Liver (tissue), 8 donors: ENCODE measurements at regions not wholly inside any gene's neighbourhood (a gene's known extent, or its start where the extent isn't known, plus 50 kb on each side); places are given as distances from the start of the nearest gene placed in this dataset.

Source experiments
- DNase-seq: peaks from one replicate; pipeline ENCODE4 v3.0.0-alpha.2; 2017; ENCODE audit warnings: low spot score
- H3K27ac ChIP-seq, 2 donors: one replicate each; pipeline ENCODE4 v1.7.0; 2013; ENCODE audit warnings: inconsistent platforms in 2 of 2, low read length in 2 of 2, control low read depth in 1 of 2, low read depth in 1 of 2, mild to moderate bottlenecking in 1 of 2
- H3K27me3 ChIP-seq, 4 donors: one replicate each; pipeline versions ENCODE4 v1.6.1 to v1.7.0; 2013; ENCODE audit warnings: low read length in 3 of 4, inconsistent platforms in 1 of 4, mild to moderate bottlenecking in 1 of 4, moderate library complexity in 1 of 4; ENCODE audit not compliant: control insufficient read depth in 4 of 4, insufficient read depth in 4 of 4
- H3K36me3 ChIP-seq, 4 donors: one replicate each; pipeline versions ENCODE4 v1.6.1 to v1.7.0; 2013; ENCODE audit warnings: low read length in 3 of 4, mild to moderate bottlenecking in 3 of 4, low read depth in 1 of 4, moderate library complexity in 1 of 4; ENCODE audit not compliant: control insufficient read depth in 4 of 4, insufficient read depth in 3 of 4
- H3K4me1 ChIP-seq, 4 donors: one replicate each; pipeline versions ENCODE4 v1.6.1 to v1.7.0; 2013; ENCODE audit warnings: low read length in 3 of 4, mild to moderate bottlenecking in 3 of 4, moderate library complexity in 1 of 4; ENCODE audit not compliant: control insufficient read depth in 4 of 4, insufficient read depth in 4 of 4
- H3K4me3 ChIP-seq, 3 donors: one replicate each; pipeline versions ENCODE4 v1.6.1 to v1.7.0; 2013; ENCODE audit warnings: low read length in 3 of 3, control low read depth in 1 of 3, low read depth in 1 of 3, mild to moderate bottlenecking in 1 of 3
- H3K9ac ChIP-seq, 2 donors: one replicate each; pipeline ENCODE4 v1.7.0; 2013; ENCODE audit warnings: low read length in 2 of 2, mild to moderate bottlenecking in 2 of 2, moderate library complexity in 2 of 2, control low read depth in 1 of 2, low read depth in 1 of 2
- H3K9me3 ChIP-seq, 4 donors: one replicate each; pipeline versions ENCODE4 v1.6.1 to v1.7.0; 2013; ENCODE audit warnings: low read length in 3 of 4; ENCODE audit not compliant: control insufficient read depth in 4 of 4
- EGR1 ChIP-seq, 2 donors: IDR thresholded peaks; 2 replicates each; pipeline ENCODE4 v1.6.1; 2016 to 2018; ENCODE audit warnings: antibody characterized with exemption in 2 of 2, low read depth in 2 of 2
- FOXA1 ChIP-seq: IDR thresholded peaks from 2 replicates; pipeline ENCODE4 v1.6.1; 2016; ENCODE audit warnings: antibody characterized with exemption
- FOXA2 ChIP-seq: IDR thresholded peaks from 2 replicates; pipeline ENCODE4 v1.6.1; 2016; ENCODE audit warnings: antibody characterized with exemption
- GABPA ChIP-seq, 2 donors: IDR thresholded peaks in 1 of 2; conservative IDR thresholded peaks in 1 of 2; 2 replicates each; pipeline ENCODE4 v1.6.1; 2016; ENCODE audit warnings: antibody characterized with exemption in 2 of 2, mild to moderate bottlenecking in 1 of 2, moderate library complexity in 1 of 2
- HNF4A ChIP-seq, 2 donors: conservative IDR thresholded peaks; 2 replicates each; pipeline ENCODE4 v1.6.1; 2016; ENCODE audit warnings: antibody characterized with exemption in 2 of 2, mild to moderate bottlenecking in 2 of 2
- HNF4G ChIP-seq: IDR thresholded peaks from 2 replicates; pipeline ENCODE4 v1.6.1; 2016; ENCODE audit warnings: antibody characterized with exemption
- NR2F2 ChIP-seq: IDR thresholded peaks from 2 replicates; pipeline ENCODE4 v1.6.1; 2016; ENCODE audit warnings: antibody characterized with exemption
- RAD21 ChIP-seq, 2 donors: IDR thresholded peaks; 2 replicates each; pipeline ENCODE4 v1.6.1; 2016; ENCODE audit warnings: antibody characterized with exemption in 2 of 2, mild to moderate bottlenecking in 2 of 2
- SP1 ChIP-seq: IDR thresholded peaks from 2 replicates; pipeline ENCODE4 v1.6.1; 2018; ENCODE audit warnings: antibody characterized with exemption, mild to moderate bottlenecking
- TAF1 ChIP-seq: conservative IDR thresholded peaks from 2 replicates; pipeline ENCODE4 v1.6.1; 2016; ENCODE audit warnings: antibody characterized with exemption, mild to moderate bottlenecking
- YY1 ChIP-seq: IDR thresholded peaks from 2 replicates; pipeline ENCODE4 v1.6.1; 2016; ENCODE audit warnings: antibody characterized with exemption, mild to moderate bottlenecking
- WGBS: extraction: QIAGEN DNeasy Blood & Tissue Kit; methylation state at CpG from one replicate; pipeline ENCODE4 v1.1.7; 2013; 5-methylcytosine and 5-hydroxymethylcytosine counted together
- TF ChIP-seq, protein P1 (sequence below): IDR thresholded peaks from 2 replicates; pipeline ENCODE4 v1.6.1; 2016; ENCODE audit warnings: antibody characterized with exemption
- TF ChIP-seq, protein P2 (sequence below): IDR thresholded peaks from 2 replicates; pipeline ENCODE4 v1.6.1; 2016; ENCODE audit warnings: antibody characterized with exemption
- TF ChIP-seq, protein P3 (sequence below): IDR thresholded peaks from 2 replicates; pipeline ENCODE4 v1.6.1; 2016; ENCODE audit warnings: antibody characterized with exemption, mild to moderate bottlenecking
- TF ChIP-seq, protein P4 (sequence below): IDR thresholded peaks from 2 replicates; pipeline ENCODE4 v1.6.1; 2016; ENCODE audit warnings: antibody characterized with exemption
- TF ChIP-seq, protein P5 (sequence below): fragments of 150-350 bp; IDR thresholded peaks from 2 replicates; pipeline ENCODE4 v1.5.1; 2017; ENCODE audit warnings: improper control_type of control experiment, low read depth, low read length; ENCODE audit not compliant: missing input control
- donor health status: healthy.
- donor health status: healthy.
- donor health status: healthy.
- donor health status: healthy.
- donor health status: healthy.

DNA sequence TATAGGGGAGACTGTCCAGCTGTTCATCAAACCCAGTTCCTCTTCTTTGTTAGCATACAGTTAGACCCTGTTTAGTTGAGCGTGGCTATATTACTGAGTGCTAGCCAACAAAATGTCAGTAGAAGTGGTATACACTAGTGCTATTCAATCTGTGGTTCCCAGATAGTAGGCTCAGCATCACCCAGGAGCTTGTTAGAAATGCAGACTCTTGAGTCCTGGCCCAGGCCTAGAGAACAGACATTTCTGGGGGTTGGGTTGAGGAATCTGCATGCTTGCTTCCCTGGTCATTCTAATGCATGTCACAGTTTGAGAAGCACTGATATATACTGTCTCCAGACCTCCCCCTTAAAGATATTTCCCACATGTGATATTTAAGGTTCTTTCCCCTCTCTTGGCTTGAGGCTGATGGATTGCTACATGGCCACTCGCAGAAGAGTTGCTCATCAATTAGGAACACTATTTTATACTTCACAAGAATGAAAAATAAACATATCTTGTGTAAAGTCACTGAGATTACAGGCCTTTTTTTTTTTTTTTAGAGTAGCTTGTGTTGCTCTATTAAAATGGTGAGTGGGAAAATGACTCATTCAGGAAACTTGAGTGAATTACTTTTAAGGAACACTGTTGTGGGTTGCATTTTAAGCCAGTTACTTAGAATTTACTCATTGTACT, 289.0 kb downstream of the STIM2 start:
- no peak overlapping the region for H3K27ac ChIP-seq
- TF ChIP-seq SP1, result no peak
- no peak for TF ChIP-seq EGR1 (IDR thresholded peaks at IDR 0.05; ENCODE audit: low read depth in 2 of 2)
- no peak for TF ChIP-seq FOXA2
- no peak for TF ChIP-seq TAF1
- TF ChIP-seq HNF4A (conservative IDR thresholded peaks at IDR 0.05), result no peak
- WGBS, result 75% methylated on average over 2 of the region's 2 CpGs

DNA sequence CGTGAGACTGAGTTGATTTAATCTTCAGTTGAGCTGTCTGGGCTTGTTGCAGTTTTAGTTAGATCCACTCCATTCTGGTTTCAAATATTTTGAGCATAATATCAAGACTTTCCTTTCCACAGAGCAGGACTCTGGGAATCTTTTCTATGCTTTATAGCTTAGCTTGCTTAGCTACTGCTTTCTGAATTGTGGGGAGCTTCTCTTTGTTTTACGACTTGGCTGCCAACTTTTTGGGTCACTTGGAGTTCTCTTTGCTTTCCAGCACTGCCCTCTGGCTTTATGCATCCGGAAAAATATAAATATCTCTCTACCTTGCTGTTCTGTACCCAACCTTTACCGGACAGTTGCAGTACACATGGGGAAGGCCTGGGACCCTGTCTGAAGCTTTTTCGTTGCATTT, 292.1 kb downstream of the STIM2 start:
- no peak overlapping the region for H3K9ac ChIP-seq
- H3K27me3 ChIP-seq, result no peaks in the 10 kb centered on the region
- no peak for DNase-seq
- TF ChIP-seq NR2F2, result no peak
- TF ChIP-seq, protein P1, sequence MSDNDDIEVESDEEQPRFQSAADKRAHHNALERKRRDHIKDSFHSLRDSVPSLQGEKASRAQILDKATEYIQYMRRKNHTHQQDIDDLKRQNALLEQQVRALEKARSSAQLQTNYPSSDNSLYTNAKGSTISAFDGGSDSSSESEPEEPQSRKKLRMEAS, result no peak
- TF ChIP-seq RAD21 (IDR thresholded peaks at IDR 0.05), result no peak
- no peak for TF ChIP-seq HNF4A (conservative IDR thresholded peaks at IDR 0.05)
- H3K36me3 ChIP-seq, result no peaks in the 10 kb centered on the region
- no peak overlapping the region for H3K27ac ChIP-seq
- H3K4me3 ChIP-seq, result no peak overlapping the region
- no peaks in the 10 kb centered on the region for H3K4me1 ChIP-seq
- WGBS, result 71% methylated on average over 5 of the region's 5 CpGs
- no peaks in the 10 kb centered on the region for H3K9me3 ChIP-seq

More for the DNA sequence above, 289.0 kb downstream of the STIM2 start:
- no peak overlapping the region for H3K4me3 ChIP-seq
- no peaks in the 10 kb centered on the region for H3K4me1 ChIP-seq
- DNase-seq, result no peak
- H3K36me3 ChIP-seq, result no peaks in the 10 kb centered on the region
- H3K9ac ChIP-seq, result no peak overlapping the region
- H3K27me3 ChIP-seq, result peaks cover 0 to 3% (median 0%) of the 10 kb centered on the region in 4 donors
- no peaks in the 10 kb centered on the region for H3K9me3 ChIP-seq

DNA sequence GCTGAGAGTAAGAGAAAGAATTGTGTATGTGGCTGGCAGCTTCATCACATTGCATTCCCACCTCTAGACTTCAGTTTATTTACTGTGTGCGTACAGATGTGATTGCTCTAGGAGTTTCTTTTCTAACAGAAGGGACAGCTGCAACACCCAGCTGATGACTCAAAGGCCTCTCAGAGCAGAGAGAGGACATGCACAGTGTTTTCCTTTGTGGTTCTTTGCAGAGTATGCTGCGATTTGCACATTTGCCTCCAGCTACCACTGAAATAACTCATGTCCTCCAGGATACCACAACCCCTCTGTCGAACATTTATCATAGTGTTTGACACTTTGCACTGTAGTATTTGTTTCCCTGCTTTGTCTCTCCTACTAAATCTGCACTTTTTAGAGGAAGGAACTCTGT, 294.1 kb downstream of the STIM2 start:
- DNase-seq, result no peak
- 19% methylated on average over 3 of the region's 3 CpGs for WGBS
- Histone ChIP-seq H3K27me3 (no peaks in the 10 kb centered on the region), H3K36me3 (no peaks in the 10 kb centered on the region), H3K9me3 (no peaks in the 10 kb centered on the region), H3K4me3 (no peak overlapping the region), H3K9ac (no peak overlapping the region), H3K4me1 (no peaks in the 10 kb centered on the region), H3K27ac (no peak overlapping the region)
- TF ChIP-seq HNF4A (conservative IDR thresholded peaks at IDR 0.05), result no peak
- TF ChIP-seq, protein P2, sequence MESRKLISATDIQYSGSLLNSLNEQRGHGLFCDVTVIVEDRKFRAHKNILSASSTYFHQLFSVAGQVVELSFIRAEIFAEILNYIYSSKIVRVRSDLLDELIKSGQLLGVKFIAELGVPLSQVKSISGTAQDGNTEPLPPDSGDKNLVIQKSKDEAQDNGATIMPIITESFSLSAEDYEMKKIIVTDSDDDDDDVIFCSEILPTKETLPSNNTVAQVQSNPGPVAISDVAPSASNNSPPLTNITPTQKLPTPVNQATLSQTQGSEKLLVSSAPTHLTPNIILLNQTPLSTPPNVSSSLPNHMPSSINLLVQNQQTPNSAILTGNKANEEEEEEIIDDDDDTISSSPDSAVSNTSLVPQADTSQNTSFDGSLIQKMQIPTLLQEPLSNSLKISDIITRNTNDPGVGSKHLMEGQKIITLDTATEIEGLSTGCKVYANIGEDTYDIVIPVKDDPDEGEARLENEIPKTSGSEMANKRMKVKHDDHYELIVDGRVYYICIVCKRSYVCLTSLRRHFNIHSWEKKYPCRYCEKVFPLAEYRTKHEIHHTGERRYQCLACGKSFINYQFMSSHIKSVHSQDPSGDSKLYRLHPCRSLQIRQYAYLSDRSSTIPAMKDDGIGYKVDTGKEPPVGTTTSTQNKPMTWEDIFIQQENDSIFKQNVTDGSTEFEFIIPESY, result no peak

DNA sequence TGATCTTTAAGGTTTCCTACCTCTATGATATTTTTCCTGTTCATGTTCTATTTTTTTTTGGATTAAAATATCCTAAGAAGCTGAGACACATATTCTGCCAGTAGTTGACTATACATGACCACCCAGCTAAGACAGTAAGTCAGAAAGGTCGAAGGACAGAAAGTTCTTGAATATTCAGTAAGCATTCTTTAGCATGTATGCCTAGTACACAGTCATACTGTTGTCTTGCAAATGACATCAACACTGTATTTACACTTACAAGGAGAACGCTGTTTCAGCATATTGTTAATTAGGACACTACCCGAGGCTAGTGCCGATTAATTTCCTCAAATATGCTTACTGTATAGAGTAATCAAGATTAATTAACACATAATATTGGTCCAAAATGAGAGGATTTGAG, 300.6 kb downstream of the STIM2 start:
- Histone ChIP-seq H3K9me3 (no peaks in the 10 kb centered on the region), H3K27ac (no peak overlapping the region), H3K36me3 (no peaks in the 10 kb centered on the region), H3K4me1 (no peaks in the 10 kb centered on the region), H3K27me3 (no peaks in the 10 kb centered on the region), H3K4me3 (no peak overlapping the region), H3K9ac (no peak overlapping the region)
- no peak for DNase-seq
- WGBS, result 79% methylated on average over 4 of the region's 4 CpGs
- TF ChIP-seq SP1, result no peak
- TF ChIP-seq GABPA (IDR thresholded peaks at IDR 0.05 in 1 of 2, conservative IDR thresholded peaks at IDR 0.05 in 1 of 2), result no peak
- no peak for TF ChIP-seq TAF1
- no peak for TF ChIP-seq FOXA2
- no peak for TF ChIP-seq HNF4A (conservative IDR thresholded peaks at IDR 0.05)
- TF ChIP-seq FOXA1, result no peak
- TF ChIP-seq, protein P3, sequence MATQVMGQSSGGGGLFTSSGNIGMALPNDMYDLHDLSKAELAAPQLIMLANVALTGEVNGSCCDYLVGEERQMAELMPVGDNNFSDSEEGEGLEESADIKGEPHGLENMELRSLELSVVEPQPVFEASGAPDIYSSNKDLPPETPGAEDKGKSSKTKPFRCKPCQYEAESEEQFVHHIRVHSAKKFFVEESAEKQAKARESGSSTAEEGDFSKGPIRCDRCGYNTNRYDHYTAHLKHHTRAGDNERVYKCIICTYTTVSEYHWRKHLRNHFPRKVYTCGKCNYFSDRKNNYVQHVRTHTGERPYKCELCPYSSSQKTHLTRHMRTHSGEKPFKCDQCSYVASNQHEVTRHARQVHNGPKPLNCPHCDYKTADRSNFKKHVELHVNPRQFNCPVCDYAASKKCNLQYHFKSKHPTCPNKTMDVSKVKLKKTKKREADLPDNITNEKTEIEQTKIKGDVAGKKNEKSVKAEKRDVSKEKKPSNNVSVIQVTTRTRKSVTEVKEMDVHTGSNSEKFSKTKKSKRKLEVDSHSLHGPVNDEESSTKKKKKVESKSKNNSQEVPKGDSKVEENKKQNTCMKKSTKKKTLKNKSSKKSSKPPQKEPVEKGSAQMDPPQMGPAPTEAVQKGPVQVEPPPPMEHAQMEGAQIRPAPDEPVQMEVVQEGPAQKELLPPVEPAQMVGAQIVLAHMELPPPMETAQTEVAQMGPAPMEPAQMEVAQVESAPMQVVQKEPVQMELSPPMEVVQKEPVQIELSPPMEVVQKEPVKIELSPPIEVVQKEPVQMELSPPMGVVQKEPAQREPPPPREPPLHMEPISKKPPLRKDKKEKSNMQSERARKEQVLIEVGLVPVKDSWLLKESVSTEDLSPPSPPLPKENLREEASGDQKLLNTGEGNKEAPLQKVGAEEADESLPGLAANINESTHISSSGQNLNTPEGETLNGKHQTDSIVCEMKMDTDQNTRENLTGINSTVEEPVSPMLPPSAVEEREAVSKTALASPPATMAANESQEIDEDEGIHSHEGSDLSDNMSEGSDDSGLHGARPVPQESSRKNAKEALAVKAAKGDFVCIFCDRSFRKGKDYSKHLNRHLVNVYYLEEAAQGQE, result no peak
- TF ChIP-seq NR2F2, result no peak
- no peak for TF ChIP-seq YY1
- TF ChIP-seq, protein P4, sequence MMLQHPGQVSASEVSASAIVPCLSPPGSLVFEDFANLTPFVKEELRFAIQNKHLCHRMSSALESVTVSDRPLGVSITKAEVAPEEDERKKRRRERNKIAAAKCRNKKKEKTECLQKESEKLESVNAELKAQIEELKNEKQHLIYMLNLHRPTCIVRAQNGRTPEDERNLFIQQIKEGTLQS, result no peak
- no peak for TF ChIP-seq HNF4G
- TF ChIP-seq, protein P5, sequence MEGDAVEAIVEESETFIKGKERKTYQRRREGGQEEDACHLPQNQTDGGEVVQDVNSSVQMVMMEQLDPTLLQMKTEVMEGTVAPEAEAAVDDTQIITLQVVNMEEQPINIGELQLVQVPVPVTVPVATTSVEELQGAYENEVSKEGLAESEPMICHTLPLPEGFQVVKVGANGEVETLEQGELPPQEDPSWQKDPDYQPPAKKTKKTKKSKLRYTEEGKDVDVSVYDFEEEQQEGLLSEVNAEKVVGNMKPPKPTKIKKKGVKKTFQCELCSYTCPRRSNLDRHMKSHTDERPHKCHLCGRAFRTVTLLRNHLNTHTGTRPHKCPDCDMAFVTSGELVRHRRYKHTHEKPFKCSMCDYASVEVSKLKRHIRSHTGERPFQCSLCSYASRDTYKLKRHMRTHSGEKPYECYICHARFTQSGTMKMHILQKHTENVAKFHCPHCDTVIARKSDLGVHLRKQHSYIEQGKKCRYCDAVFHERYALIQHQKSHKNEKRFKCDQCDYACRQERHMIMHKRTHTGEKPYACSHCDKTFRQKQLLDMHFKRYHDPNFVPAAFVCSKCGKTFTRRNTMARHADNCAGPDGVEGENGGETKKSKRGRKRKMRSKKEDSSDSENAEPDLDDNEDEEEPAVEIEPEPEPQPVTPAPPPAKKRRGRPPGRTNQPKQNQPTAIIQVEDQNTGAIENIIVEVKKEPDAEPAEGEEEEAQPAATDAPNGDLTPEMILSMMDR, result no peak
